HEK293 (cell line): ENCODE measurements at regions not wholly inside any gene's neighbourhood (a gene's known extent, or its start where the extent isn't known, plus 50 kb on each side); places are given as distances from the start of the nearest gene placed in this dataset.

Experiments used
- CTCF ChIA-PET: fragments of 350-600 bp; formaldehyde crosslinking; extraction: SDS; loops from one replicate; lab custom pipeline; 2021; ENCODE audit warnings: antibody characterized with exemption; lab: Yijun Ruan, JAX
- POLR2A ChIA-PET: fragments of 300-600 bp; formaldehyde crosslinking; extraction: SDS; loops from one replicate; lab custom pipeline; 2020; ENCODE audit warnings: antibody characterized with exemption, inconsistent platforms; lab: Yijun Ruan, JAX
- H3K27ac ChIP-seq: fragments of 200-500 bp; sonication (Bioruptor generic); 2 replicates; pipeline ENCODE4 v1.5.1; 2014; ENCODE audit warnings: low read depth, low read length, control low read depth, inconsistent platforms; ENCODE audit errors: extremely low read depth
- H3K36me3 ChIP-seq, 2 experiments: fragments of 200-500 bp in 1 of 2; sonication (Bioruptor generic) in 1 of 2; 1 replicate in 1 of 2; 2 replicates in 1 of 2; pipeline ENCODE4 v1.5.1; 2014 to 2017; ENCODE audit warnings: inconsistent platforms in 2 of 2, low read length in 2 of 2; ENCODE audit not compliant: control insufficient read depth in 2 of 2, insufficient read depth in 1 of 2
- H3K4me1 ChIP-seq: fragments of 200-500 bp; sonication (Bioruptor generic); 2 replicates; pipeline ENCODE4 v1.5.1; 2014; ENCODE audit warnings: mild to moderate bottlenecking, low read length, inconsistent platforms; ENCODE audit not compliant: control insufficient read depth, insufficient read depth
- H3K4me3 ChIP-seq: 2 replicates; pipeline ENCODE4 v1.5.1; 2011; ENCODE audit warnings: low read depth, mild to moderate bottlenecking, control low read depth, low read length, moderate library complexity
- H3K9me3 ChIP-seq: fragments of 200-500 bp; sonication (Bioruptor generic); 2 replicates; pipeline ENCODE4 v1.5.1; 2014; ENCODE audit warnings: low read depth, low read length, inconsistent platforms; ENCODE audit not compliant: control insufficient read depth, insufficient read depth
- GLI2 ChIP-seq: fragments of 450-650 bp; formaldehyde crosslinking; IDR thresholded peaks from 2 replicates; pipeline ENCODE4; 2017; ENCODE audit warnings: missing biosample characterization, missing genetic modification characterization, low read depth, borderline replicate concordance
- MZF1 ChIP-seq: fragments of 450-650 bp; formaldehyde crosslinking; IDR thresholded peaks from 2 replicates; pipeline ENCODE4 v1.5.1; 2017; ENCODE audit warnings: missing biosample characterization, missing genetic modification characterization, borderline replicate concordance
- REST ChIP-seq: fragments of 450-650 bp; formaldehyde crosslinking; IDR thresholded peaks from 2 replicates; pipeline ENCODE4 v1.5.1; 2016; ENCODE audit warnings: missing biosample characterization, missing genetic modification characterization
- SP3 ChIP-seq: fragments of 450-650 bp; formaldehyde crosslinking; IDR thresholded peaks from 2 replicates; pipeline ENCODE4 v1.5.1; 2016; ENCODE audit warnings: missing biosample characterization, missing genetic modification characterization
- ZBTB10 ChIP-seq: fragments of 450-650 bp; formaldehyde crosslinking; IDR thresholded peaks from 2 replicates; pipeline ENCODE4 v1.5.1; 2016; ENCODE audit warnings: missing biosample characterization, missing genetic modification characterization
- ZBTB20 ChIP-seq: fragments of 450-650 bp; formaldehyde crosslinking; IDR thresholded peaks from 2 replicates; pipeline ENCODE4 v1.5.1; 2016; ENCODE audit warnings: missing biosample characterization, missing genetic modification characterization
- ZFHX2 ChIP-seq: fragments of 450-650 bp; formaldehyde crosslinking; conservative IDR thresholded peaks from 2 replicates; pipeline ENCODE4 v1.5.1; 2016; ENCODE audit warnings: missing biosample characterization, missing genetic modification characterization
- ZFP3 ChIP-seq: fragments of 450-650 bp; formaldehyde crosslinking; IDR thresholded peaks from 2 replicates; pipeline ENCODE4 v1.5.1; 2016; ENCODE audit warnings: low read depth, missing biosample characterization, missing genetic modification characterization
- ZNF2 ChIP-seq: fragments of 450-650 bp; formaldehyde crosslinking; IDR thresholded peaks from 2 replicates; pipeline ENCODE4 v1.5.1; 2016; ENCODE audit warnings: missing biosample characterization, missing genetic modification characterization
- ZNF26 ChIP-seq: fragments of 450-650 bp; formaldehyde crosslinking; IDR thresholded peaks from 2 replicates; pipeline ENCODE4 v1.5.1; 2016; ENCODE audit warnings: missing biosample characterization, missing genetic modification characterization
- ZNF416 ChIP-seq: fragments of 450-650 bp; formaldehyde crosslinking; IDR thresholded peaks from 2 replicates; pipeline ENCODE4 v1.5.1; 2016; ENCODE audit warnings: missing biosample characterization, missing genetic modification characterization
- ZNF423 ChIP-seq: fragments of 450-650 bp; formaldehyde crosslinking; IDR thresholded peaks from 2 replicates; pipeline ENCODE4 v1.5.1; 2016; ENCODE audit warnings: missing biosample characterization, missing genetic modification characterization
- ZNF548 ChIP-seq: fragments of 450-650 bp; formaldehyde crosslinking; IDR thresholded peaks from 2 replicates; pipeline ENCODE4 v1.5.1; 2016; ENCODE audit warnings: missing biosample characterization, missing genetic modification characterization
- ZNF561 ChIP-seq: fragments of 450-650 bp; IDR thresholded peaks from 2 replicates; pipeline ENCODE4 v1.5.1; 2018; ENCODE audit warnings: missing biosample characterization, missing genetic modification characterization, borderline replicate concordance
- ZNF621 ChIP-seq: fragments of 450-650 bp; formaldehyde crosslinking; IDR thresholded peaks from 2 replicates; pipeline ENCODE4 v1.5.1; 2017; ENCODE audit warnings: missing biosample characterization, missing genetic modification characterization
- ZNF654 ChIP-seq: fragments of 450-650 bp; formaldehyde crosslinking; IDR thresholded peaks from 2 replicates; pipeline ENCODE4 v1.5.1; 2016; ENCODE audit warnings: low read depth, missing biosample characterization, missing genetic modification characterization
- ZNF670 ChIP-seq: fragments of 450-650 bp; formaldehyde crosslinking; IDR thresholded peaks from 2 replicates; pipeline ENCODE4 v1.5.1; 2016; ENCODE audit warnings: missing biosample characterization, missing genetic modification characterization, low read depth
- ZSCAN30 ChIP-seq: fragments of 450-650 bp; IDR thresholded peaks from 2 replicates; pipeline ENCODE4 v1.5.1; 2018; ENCODE audit warnings: missing biosample characterization, mild to moderate bottlenecking, missing genetic modification characterization, moderate library complexity
- ZSCAN5A ChIP-seq: fragments of 450-650 bp; formaldehyde crosslinking; IDR thresholded peaks from 2 replicates; pipeline ENCODE4 v1.5.1; 2016; ENCODE audit warnings: missing biosample characterization, missing genetic modification characterization
- TF ChIP-seq, protein P1 (sequence below): fragments of 450-650 bp; formaldehyde crosslinking; IDR thresholded peaks from 2 replicates; pipeline ENCODE4 v1.5.1; 2016; ENCODE audit warnings: missing biosample characterization, missing genetic modification characterization
- TF ChIP-seq, protein P2 (sequence below): fragments of 450-650 bp; formaldehyde crosslinking; IDR thresholded peaks from 2 replicates; pipeline ENCODE4 v1.5.1; 2016; ENCODE audit warnings: missing biosample characterization, missing genetic modification characterization

DNA sequence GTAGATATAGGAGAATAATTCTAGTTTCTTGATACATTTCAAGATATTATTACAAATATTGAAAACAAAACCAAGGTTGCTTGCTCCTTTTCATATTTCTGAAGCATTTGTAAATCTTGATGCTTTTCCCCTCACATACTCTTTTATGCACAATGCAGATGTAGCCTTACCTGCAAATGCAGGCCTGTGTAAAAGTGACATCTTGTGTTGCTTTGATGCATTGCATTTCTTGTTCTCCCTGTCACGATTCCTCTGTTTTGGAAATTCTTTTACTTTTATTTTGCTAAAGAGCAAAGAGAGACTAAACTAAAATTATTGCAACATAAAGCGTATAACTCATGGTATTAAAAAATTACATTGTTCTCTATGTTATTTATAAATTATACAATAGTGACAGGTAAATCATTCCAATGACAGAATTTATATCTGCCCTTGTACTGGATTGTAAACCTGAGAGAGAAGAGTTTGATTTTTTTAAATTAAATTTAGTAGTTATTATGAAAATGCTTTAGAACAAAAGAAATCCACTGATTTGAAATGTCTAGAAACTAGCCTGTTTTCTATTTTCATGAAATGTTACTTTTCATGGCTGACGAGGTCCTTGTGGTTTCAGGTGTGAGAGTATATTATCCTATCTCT is 970.0 kb downstream of the MAT2B start:
- no peak overlapping the region for H3K27ac ChIP-seq
- no peak for TF ChIP-seq ZNF548 (tag by site-specific recombination)
- TF ChIP-seq, protein P1, sequence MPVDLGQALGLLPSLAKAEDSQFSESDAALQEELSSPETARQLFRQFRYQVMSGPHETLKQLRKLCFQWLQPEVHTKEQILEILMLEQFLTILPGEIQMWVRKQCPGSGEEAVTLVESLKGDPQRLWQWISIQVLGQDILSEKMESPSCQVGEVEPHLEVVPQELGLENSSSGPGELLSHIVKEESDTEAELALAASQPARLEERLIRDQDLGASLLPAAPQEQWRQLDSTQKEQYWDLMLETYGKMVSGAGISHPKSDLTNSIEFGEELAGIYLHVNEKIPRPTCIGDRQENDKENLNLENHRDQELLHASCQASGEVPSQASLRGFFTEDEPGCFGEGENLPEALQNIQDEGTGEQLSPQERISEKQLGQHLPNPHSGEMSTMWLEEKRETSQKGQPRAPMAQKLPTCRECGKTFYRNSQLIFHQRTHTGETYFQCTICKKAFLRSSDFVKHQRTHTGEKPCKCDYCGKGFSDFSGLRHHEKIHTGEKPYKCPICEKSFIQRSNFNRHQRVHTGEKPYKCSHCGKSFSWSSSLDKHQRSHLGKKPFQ (tag by site-specific recombination) = no peak
- peak; percentile 37 for TF ChIP-seq ZNF654 (tag by site-specific recombination)
- no peak for TF ChIP-seq GLI2 (tag by site-specific recombination)
- TF ChIP-seq, protein P2, sequence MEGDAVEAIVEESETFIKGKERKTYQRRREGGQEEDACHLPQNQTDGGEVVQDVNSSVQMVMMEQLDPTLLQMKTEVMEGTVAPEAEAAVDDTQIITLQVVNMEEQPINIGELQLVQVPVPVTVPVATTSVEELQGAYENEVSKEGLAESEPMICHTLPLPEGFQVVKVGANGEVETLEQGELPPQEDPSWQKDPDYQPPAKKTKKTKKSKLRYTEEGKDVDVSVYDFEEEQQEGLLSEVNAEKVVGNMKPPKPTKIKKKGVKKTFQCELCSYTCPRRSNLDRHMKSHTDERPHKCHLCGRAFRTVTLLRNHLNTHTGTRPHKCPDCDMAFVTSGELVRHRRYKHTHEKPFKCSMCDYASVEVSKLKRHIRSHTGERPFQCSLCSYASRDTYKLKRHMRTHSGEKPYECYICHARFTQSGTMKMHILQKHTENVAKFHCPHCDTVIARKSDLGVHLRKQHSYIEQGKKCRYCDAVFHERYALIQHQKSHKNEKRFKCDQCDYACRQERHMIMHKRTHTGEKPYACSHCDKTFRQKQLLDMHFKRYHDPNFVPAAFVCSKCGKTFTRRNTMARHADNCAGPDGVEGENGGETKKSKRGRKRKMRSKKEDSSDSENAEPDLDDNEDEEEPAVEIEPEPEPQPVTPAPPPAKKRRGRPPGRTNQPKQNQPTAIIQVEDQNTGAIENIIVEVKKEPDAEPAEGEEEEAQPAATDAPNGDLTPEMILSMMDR = 0 out of 2 replicates have a peak, but pooled peaks have one; percentile 11
- TF ChIP-seq ZNF2 (tag by site-specific recombination) = no peak
- TF ChIP-seq ZBTB10 (tag by site-specific recombination) = no peak
- TF ChIP-seq, all 188 proteins: peak for 2
- no peak overlapping the region for H3K4me3 ChIP-seq
- no peaks in the 10 kb centered on the region for H3K4me1 ChIP-seq
- ChIA-PET POLR2A (no interaction called here), CTCF (interaction anchor here (0.6 to 1.4 kb wide), 10 partner anchors 20 to 911 kb away, joined by 3 to 6 read pairs (median 3); no protein-coding TSS in a partner anchor)
- no peaks in the 10 kb centered on the region for H3K36me3 ChIP-seq
- no peaks in the 10 kb centered on the region for H3K9me3 ChIP-seq

DNA sequence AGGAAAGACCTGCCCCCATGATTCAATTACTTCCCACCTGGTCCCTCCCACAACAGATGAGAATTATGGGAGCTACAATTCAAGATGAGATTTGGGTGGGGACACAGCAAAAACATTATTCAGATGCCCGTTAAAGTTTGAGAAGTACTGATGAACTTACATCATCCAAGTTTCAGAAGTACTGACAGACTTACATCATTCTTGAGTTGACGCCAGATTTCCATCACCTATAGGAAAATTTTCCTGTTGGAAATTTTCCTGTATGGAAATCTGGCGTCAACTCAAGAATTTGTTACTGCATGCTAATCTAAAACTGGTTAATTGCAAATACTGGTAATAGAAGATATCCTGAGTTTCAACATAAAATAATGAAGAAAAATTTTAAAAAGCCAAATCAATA is 975.9 kb downstream of the MAT2B start:
- Histone ChIP-seq H3K9me3 (no peaks in the 10 kb centered on the region), H3K4me3 (no peak overlapping the region), H3K36me3 (no peaks in the 10 kb centered on the region), H3K4me1 (no peaks in the 10 kb centered on the region), H3K27ac (no peak overlapping the region)
- POLR2A ChIA-PET = no interaction called here
- CTCF ChIA-PET = no interaction called here
- TF ChIP-seq ZNF670 (tag by site-specific recombination) = no peak
- TF ChIP-seq ZFP3 (tag by site-specific recombination) = no peak
- no peak for TF ChIP-seq ZNF26
- no peak for TF ChIP-seq ZBTB20 (tag by site-specific recombination)
- no peak for TF ChIP-seq ZNF621 (tag by site-specific recombination)
- no peak for TF ChIP-seq ZSCAN30 (tag by site-specific recombination)
- no peak for TF ChIP-seq ZNF423 (tag by site-specific recombination)
- no peak for TF ChIP-seq ZSCAN5A (tag by site-specific recombination)
- no peak for TF ChIP-seq SP3 (tag by site-specific recombination)
- no peak for TF ChIP-seq ZFHX2 (tag by site-specific recombination)
- no peak for TF ChIP-seq REST (tag by site-specific recombination)
- no peak for TF ChIP-seq MZF1 (tag by site-specific recombination)
- no peak for TF ChIP-seq ZNF416 (tag by site-specific recombination)
- TF ChIP-seq ZNF561 (tag by site-specific recombination) = no peak
